ENCODE measurements at regions not wholly inside any gene's neighbourhood (a gene's known extent, or its start where the extent isn't known, plus 50 kb on each side); places are given as distances from the start of the nearest gene placed in this dataset.

GRCh38 chr13:78722700-78723099 lies 63.7 kb upstream of the OBI1 start:
- TF ChIP-seq, protein P1, sequence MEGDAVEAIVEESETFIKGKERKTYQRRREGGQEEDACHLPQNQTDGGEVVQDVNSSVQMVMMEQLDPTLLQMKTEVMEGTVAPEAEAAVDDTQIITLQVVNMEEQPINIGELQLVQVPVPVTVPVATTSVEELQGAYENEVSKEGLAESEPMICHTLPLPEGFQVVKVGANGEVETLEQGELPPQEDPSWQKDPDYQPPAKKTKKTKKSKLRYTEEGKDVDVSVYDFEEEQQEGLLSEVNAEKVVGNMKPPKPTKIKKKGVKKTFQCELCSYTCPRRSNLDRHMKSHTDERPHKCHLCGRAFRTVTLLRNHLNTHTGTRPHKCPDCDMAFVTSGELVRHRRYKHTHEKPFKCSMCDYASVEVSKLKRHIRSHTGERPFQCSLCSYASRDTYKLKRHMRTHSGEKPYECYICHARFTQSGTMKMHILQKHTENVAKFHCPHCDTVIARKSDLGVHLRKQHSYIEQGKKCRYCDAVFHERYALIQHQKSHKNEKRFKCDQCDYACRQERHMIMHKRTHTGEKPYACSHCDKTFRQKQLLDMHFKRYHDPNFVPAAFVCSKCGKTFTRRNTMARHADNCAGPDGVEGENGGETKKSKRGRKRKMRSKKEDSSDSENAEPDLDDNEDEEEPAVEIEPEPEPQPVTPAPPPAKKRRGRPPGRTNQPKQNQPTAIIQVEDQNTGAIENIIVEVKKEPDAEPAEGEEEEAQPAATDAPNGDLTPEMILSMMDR (IDR thresholded peaks at IDR 0.05) = no peak
- no peak for TF ChIP-seq POLR2A (IDR thresholded peaks at IDR 0.05)
